Nephron progenitor cell (in vitro differentiated cells): ENCODE measurements at regions not wholly inside any gene's neighbourhood (a gene's known extent, or its start where the extent isn't known, plus 50 kb on each side); places are given as distances from the start of the nearest gene placed in this dataset.

Experiments used
- DNase-seq: peaks from one replicate; pipeline ENCODE4 v3.0.0; 2021
- H3K27ac Mint-ChIP-seq: 2 replicates; pipeline ENCODE4 v1.8.0; 2021; ENCODE audit warnings: mild to moderate bottlenecking, moderate library complexity, mixed read lengths
- H3K27me3 Mint-ChIP-seq: 2 replicates; pipeline ENCODE4 v1.8.0; 2021; ENCODE audit warnings: mild to moderate bottlenecking, low read depth, mixed read lengths; ENCODE audit not compliant: poor library complexity
- H3K36me3 Mint-ChIP-seq: 2 replicates; pipeline ENCODE4 v1.8.0; 2021; ENCODE audit warnings: low read depth, mixed read lengths
- H3K4me1 Mint-ChIP-seq: 2 replicates; pipeline ENCODE4 v1.8.0; 2021; ENCODE audit warnings: mixed read lengths
- H3K4me3 Mint-ChIP-seq: 2 replicates; pipeline ENCODE4 v1.8.0; 2021; ENCODE audit warnings: mild to moderate bottlenecking, moderate library complexity, mixed read lengths
- H3K9me3 Mint-ChIP-seq: 2 replicates; pipeline ENCODE4 v1.8.0; 2021; ENCODE audit warnings: mild to moderate bottlenecking, moderate library complexity, mixed read lengths
- CTCF ChIP-seq: fragments of 200-600 bp; sonication (generic); IDR thresholded peaks from 2 replicates; pipeline ENCODE4 v1.5.0; 2021; ENCODE audit warnings: antibody characterized with exemption

GRCh38 chr6:137782166-137783039, 84.7 kb upstream of the TNFAIP3 start:
- Mint-ChIP-seq H3K4me3 (no peak overlapping the region), H3K36me3 (no peaks in the 10 kb centered on the region), H3K9me3 (no peaks in the 10 kb centered on the region), H3K27me3 (peaks cover 7% of the 10 kb centered on the region), H3K27ac (no peak overlapping the region), H3K4me1 (peaks cover 28% of the 10 kb centered on the region)
- no peak for DNase-seq
- no peak for TF ChIP-seq CTCF

- Mint-ChIP-seq H3K9me3 (peaks cover under 1% of the 10 kb centered on the region), H3K36me3 (no peaks in the 10 kb centered on the region), H3K4me1 (peaks cover 28% of the 10 kb centered on the region), H3K27me3 (peaks cover 7% of the 10 kb centered on the region), H3K27ac (no peak overlapping the region), H3K4me3 (no peak overlapping the region)
- DNase-seq, result no peak
- TF ChIP-seq CTCF, result no peak
These were observed 83.3 kb upstream of the TNFAIP3 start for GRCh38 chr6:137783710-137784109.

- no peak for TF ChIP-seq CTCF
- peaks cover 7% of the 10 kb centered on the region for H3K9me3 Mint-ChIP-seq
- no peaks in the 10 kb centered on the region for H3K36me3 Mint-ChIP-seq
- no peak overlapping the region for H3K4me3 Mint-ChIP-seq
- peaks cover 7% of the 10 kb centered on the region for H3K27me3 Mint-ChIP-seq
- H3K4me1 Mint-ChIP-seq, result peaks cover 28% of the 10 kb centered on the region
- DNase-seq, result no peak
- no peak overlapping the region for H3K27ac Mint-ChIP-seq
These were observed 82.5 kb upstream of the TNFAIP3 start for GRCh38 chr6:137784583-137784982.

- H3K9me3 Mint-ChIP-seq, result peaks cover 13% of the 10 kb centered on the region
- peaks cover 21% of the 10 kb centered on the region for H3K4me1 Mint-ChIP-seq
- DNase-seq, result no peak
- no peak overlapping the region for H3K4me3 Mint-ChIP-seq
- no peak overlapping the region for H3K27ac Mint-ChIP-seq
- H3K27me3 Mint-ChIP-seq, result no peaks in the 10 kb centered on the region
- H3K36me3 Mint-ChIP-seq, result no peaks in the 10 kb centered on the region
- TF ChIP-seq CTCF, result no peak
These were observed 80.0 kb upstream of the TNFAIP3 start for GRCh38 chr6:137787016-137787415.

- Mint-ChIP-seq H3K36me3 (no peaks in the 10 kb centered on the region), H3K27ac (no peak overlapping the region), H3K4me3 (no peak overlapping the region), H3K9me3 (peaks cover 13% of the 10 kb centered on the region), H3K4me1 (peaks cover 11% of the 10 kb centered on the region), H3K27me3 (no peaks in the 10 kb centered on the region)
- no peak for TF ChIP-seq CTCF
- DNase-seq, result no peak
These were observed 78.8 kb upstream of the TNFAIP3 start for GRCh38 chr6:137788248-137788647.
